H1 (cell line): ENCODE measurements at regions not wholly inside any gene's neighbourhood (a gene's known extent, or its start where the extent isn't known, plus 50 kb on each side); places are given as distances from the start of the nearest gene placed in this dataset.

Experiments used
- CHD2 ChIP-seq: IDR thresholded peaks from 2 replicates; pipeline ENCODE4 v1.6.1; 2012; ENCODE audit warnings: low read length, improper control_type of control experiment
- EP300 ChIP-seq, 2 experiments: IDR thresholded peaks; 1 replicate in 1 of 2; 2 replicates in 1 of 2; pipeline ENCODE4 v1.6.1; 2011 to 2012; ENCODE audit warnings: low read depth in 2 of 2, low read length in 2 of 2, mild to moderate bottlenecking in 2 of 2, borderline replicate concordance in 1 of 2, inconsistent platforms in 1 of 2, moderate library complexity in 1 of 2
- JUN ChIP-seq: IDR thresholded peaks from 2 replicates; pipeline ENCODE4 v1.6.1; 2011; ENCODE audit warnings: low read depth, mild to moderate bottlenecking, improper control_type of control experiment, low read length
- KDM1A ChIP-seq: fragments of 200-600, 300-600 bp; sonication (generic); IDR thresholded peaks from 2 replicates; pipeline ENCODE4 v1.7.1; 2016; ENCODE audit warnings: mild to moderate bottlenecking, low read length, borderline replicate concordance
- POLR2A ChIP-seq, 2 experiments: IDR thresholded peaks; 1 replicate in 1 of 2; 2 replicates in 1 of 2; pipeline ENCODE4 v1.6.1; 2011; ENCODE audit warnings: low read depth in 2 of 2, low read length in 2 of 2, mild to moderate bottlenecking in 2 of 2; ENCODE audit errors: control extremely low read depth in 1 of 2
- SUZ12 ChIP-seq: fragments of 200-600 bp; sonication (generic); IDR thresholded peaks from 2 replicates; pipeline ENCODE4 v1.6.1; 2012; ENCODE audit warnings: mild to moderate bottlenecking, inconsistent platforms, low read length, moderate library complexity, mixed read lengths
- TEAD4 ChIP-seq: IDR thresholded peaks from 2 replicates; pipeline ENCODE4 v1.6.1; 2012; ENCODE audit warnings: low read depth, low read length, inconsistent platforms, mixed read lengths
- YY1 ChIP-seq: IDR thresholded peaks from 2 replicates; pipeline ENCODE4 v1.6.1; 2011; ENCODE audit warnings: low read depth, mild to moderate bottlenecking, low read length
- TF ChIP-seq, protein P1 (sequence below), 3 experiments: IDR thresholded peaks; 1 replicate in 2 of 3; 2 replicates in 1 of 3; pipeline versions ENCODE4 v1.5.1 to v1.6.1; 2011; ENCODE audit warnings: low read length in 3 of 3, mild to moderate bottlenecking in 3 of 3, inconsistent platforms in 2 of 3, low read depth in 1 of 3, moderate library complexity in 1 of 3; ENCODE audit not compliant: insufficient read depth in 1 of 3; ENCODE audit errors: control extremely low read depth in 1 of 3
- TF ChIP-seq, protein P2 (sequence below): IDR thresholded peaks from 2 replicates; pipeline ENCODE4 v1.6.1; 2012; ENCODE audit warnings: low read length, inconsistent platforms

DNA sequence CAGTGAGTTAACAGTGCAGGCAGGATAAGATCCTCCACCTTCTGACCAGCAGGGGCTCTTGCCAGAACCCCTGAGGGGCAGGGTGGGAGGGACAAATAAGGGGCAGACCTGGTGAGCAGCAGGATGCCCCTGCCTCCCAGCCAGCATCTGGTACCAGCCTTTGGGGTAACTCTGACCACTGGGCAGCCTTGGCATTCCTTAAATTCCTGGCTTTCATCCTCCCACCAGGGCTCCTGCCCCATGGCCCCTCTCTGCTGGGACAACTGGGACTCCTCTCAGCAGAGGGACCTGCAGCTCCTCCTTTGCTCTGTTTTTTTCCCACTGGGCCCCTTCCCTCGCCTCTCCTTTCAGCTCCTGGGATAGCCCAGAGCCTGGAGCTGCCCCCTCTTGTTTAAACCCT, 98.0 kb upstream of the CD82 start:
- 0 out of 2 replicates have a peak, but pooled peaks have one; percentile 27 for TF ChIP-seq YY1
- no peak for TF ChIP-seq POLR2A (IDR thresholded peaks at IDR 0.05; ENCODE audit: control extremely low read depth in 1 of 2, low read depth in 2 of 2, low read length in 2 of 2)
- TF ChIP-seq EP300 (IDR thresholded peaks at IDR 0.05; ENCODE audit: borderline replicate concordance in 1 of 2, low read depth in 2 of 2, low read length in 2 of 2), result 0 out of 3 replicates have a peak, but pooled peaks of 1 of the 2 experiments have one; percentile 50
- TF ChIP-seq, protein P1, sequence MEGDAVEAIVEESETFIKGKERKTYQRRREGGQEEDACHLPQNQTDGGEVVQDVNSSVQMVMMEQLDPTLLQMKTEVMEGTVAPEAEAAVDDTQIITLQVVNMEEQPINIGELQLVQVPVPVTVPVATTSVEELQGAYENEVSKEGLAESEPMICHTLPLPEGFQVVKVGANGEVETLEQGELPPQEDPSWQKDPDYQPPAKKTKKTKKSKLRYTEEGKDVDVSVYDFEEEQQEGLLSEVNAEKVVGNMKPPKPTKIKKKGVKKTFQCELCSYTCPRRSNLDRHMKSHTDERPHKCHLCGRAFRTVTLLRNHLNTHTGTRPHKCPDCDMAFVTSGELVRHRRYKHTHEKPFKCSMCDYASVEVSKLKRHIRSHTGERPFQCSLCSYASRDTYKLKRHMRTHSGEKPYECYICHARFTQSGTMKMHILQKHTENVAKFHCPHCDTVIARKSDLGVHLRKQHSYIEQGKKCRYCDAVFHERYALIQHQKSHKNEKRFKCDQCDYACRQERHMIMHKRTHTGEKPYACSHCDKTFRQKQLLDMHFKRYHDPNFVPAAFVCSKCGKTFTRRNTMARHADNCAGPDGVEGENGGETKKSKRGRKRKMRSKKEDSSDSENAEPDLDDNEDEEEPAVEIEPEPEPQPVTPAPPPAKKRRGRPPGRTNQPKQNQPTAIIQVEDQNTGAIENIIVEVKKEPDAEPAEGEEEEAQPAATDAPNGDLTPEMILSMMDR (IDR thresholded peaks at IDR 0.05; ENCODE audit: control extremely low read depth in 1 of 3, insufficient read depth in 1 of 3, low read depth in 1 of 3, low read length in 3 of 3), result no peak
- no peak for TF ChIP-seq CHD2
- no peak for TF ChIP-seq SUZ12
- peak; percentile 99 for TF ChIP-seq TEAD4
- TF ChIP-seq, protein P2, sequence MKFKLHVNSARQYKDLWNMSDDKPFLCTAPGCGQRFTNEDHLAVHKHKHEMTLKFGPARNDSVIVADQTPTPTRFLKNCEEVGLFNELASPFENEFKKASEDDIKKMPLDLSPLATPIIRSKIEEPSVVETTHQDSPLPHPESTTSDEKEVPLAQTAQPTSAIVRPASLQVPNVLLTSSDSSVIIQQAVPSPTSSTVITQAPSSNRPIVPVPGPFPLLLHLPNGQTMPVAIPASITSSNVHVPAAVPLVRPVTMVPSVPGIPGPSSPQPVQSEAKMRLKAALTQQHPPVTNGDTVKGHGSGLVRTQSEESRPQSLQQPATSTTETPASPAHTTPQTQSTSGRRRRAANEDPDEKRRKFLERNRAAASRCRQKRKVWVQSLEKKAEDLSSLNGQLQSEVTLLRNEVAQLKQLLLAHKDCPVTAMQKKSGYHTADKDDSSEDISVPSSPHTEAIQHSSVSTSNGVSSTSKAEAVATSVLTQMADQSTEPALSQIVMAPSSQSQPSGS, result no peak
- no peak for TF ChIP-seq JUN
- no peak; the same call in 1 of the 2 replicates for TF ChIP-seq KDM1A
